ENCODE measurements at regions not wholly inside any gene's neighbourhood (a gene's known extent, or its start where the extent isn't known, plus 50 kb on each side); places are given as distances from the start of the nearest gene placed in this dataset.

DNA sequence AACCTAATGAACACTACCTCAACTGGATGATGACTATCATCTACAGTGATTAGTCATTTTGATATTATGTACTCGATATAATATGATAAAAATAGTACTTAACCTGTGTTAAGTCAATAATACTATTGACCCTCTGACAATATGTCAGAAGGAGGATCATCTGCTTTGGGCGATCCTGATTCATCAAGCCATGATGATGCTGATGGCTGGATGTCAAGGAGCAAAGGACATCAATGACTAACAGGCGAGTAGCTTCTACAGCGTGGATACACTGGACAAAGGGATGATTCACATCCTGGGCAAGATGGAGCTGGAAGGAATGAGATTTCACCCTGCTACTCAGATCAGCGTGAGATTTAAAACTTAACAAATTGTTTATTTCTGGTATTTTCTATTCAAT lies 94.4 kb upstream of the SKAP2 start:
- no peak for DNase-seq (ENCODE audit: low read depth in 1 of 2, low spot score in 1 of 2)
- H3K27ac ChIP-seq (replicated peaks), result no peak overlapping the region
- H3K27me3 ChIP-seq (ENCODE audit: insufficient read depth, poor library complexity, severe bottlenecking), result no peaks in the 10 kb centered on the region
- no peak overlapping the region for H3K4me3 ChIP-seq (replicated peaks; ENCODE audit: insufficient read depth, low read length)
- TF ChIP-seq GABPA (IDR thresholded peaks at IDR 0.05; ENCODE audit: low read depth), result no peak
- no peak for TF ChIP-seq SPI1 (IDR thresholded peaks at IDR 0.05; ENCODE audit: borderline replicate concordance, low read depth)
- TF ChIP-seq POLR2AphosphoS5 (IDR thresholded peaks at IDR 0.05; ENCODE audit: low read depth), result no peak
- TF ChIP-seq, protein P1, sequence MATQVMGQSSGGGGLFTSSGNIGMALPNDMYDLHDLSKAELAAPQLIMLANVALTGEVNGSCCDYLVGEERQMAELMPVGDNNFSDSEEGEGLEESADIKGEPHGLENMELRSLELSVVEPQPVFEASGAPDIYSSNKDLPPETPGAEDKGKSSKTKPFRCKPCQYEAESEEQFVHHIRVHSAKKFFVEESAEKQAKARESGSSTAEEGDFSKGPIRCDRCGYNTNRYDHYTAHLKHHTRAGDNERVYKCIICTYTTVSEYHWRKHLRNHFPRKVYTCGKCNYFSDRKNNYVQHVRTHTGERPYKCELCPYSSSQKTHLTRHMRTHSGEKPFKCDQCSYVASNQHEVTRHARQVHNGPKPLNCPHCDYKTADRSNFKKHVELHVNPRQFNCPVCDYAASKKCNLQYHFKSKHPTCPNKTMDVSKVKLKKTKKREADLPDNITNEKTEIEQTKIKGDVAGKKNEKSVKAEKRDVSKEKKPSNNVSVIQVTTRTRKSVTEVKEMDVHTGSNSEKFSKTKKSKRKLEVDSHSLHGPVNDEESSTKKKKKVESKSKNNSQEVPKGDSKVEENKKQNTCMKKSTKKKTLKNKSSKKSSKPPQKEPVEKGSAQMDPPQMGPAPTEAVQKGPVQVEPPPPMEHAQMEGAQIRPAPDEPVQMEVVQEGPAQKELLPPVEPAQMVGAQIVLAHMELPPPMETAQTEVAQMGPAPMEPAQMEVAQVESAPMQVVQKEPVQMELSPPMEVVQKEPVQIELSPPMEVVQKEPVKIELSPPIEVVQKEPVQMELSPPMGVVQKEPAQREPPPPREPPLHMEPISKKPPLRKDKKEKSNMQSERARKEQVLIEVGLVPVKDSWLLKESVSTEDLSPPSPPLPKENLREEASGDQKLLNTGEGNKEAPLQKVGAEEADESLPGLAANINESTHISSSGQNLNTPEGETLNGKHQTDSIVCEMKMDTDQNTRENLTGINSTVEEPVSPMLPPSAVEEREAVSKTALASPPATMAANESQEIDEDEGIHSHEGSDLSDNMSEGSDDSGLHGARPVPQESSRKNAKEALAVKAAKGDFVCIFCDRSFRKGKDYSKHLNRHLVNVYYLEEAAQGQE (IDR thresholded peaks at IDR 0.05; ENCODE audit: insufficient replicate concordance, low read depth), result no peak

DNA sequence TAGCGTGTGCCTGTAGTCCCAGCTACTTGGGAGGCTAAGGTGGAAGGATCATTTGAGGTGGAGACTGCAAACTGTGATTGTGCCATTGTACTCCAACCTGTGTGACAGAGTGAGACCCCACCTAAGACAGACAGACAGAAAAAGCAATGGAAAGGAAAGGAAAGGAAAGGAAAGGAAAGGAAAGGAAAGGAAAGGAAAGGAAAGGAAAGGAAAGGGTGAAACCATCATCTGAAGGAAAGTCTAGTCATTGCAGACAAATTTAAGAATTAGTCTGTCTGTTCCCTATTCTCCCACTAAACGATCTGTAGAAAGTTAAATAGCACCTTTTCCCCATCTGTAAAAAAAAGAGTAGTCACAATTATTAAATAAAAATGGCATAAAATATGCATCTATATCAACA lies 91.1 kb upstream of the SKAP2 start:
- H3K27ac ChIP-seq (replicated peaks), result no peak overlapping the region
- no peak for DNase-seq (ENCODE audit: low read depth in 1 of 2, low spot score in 1 of 2)
- TF ChIP-seq POLR2AphosphoS5 (IDR thresholded peaks at IDR 0.05; ENCODE audit: low read depth), result no peak
- TF ChIP-seq, protein P1 (IDR thresholded peaks at IDR 0.05; ENCODE audit: insufficient replicate concordance, low read depth), result no peak
- TF ChIP-seq, protein P2, sequence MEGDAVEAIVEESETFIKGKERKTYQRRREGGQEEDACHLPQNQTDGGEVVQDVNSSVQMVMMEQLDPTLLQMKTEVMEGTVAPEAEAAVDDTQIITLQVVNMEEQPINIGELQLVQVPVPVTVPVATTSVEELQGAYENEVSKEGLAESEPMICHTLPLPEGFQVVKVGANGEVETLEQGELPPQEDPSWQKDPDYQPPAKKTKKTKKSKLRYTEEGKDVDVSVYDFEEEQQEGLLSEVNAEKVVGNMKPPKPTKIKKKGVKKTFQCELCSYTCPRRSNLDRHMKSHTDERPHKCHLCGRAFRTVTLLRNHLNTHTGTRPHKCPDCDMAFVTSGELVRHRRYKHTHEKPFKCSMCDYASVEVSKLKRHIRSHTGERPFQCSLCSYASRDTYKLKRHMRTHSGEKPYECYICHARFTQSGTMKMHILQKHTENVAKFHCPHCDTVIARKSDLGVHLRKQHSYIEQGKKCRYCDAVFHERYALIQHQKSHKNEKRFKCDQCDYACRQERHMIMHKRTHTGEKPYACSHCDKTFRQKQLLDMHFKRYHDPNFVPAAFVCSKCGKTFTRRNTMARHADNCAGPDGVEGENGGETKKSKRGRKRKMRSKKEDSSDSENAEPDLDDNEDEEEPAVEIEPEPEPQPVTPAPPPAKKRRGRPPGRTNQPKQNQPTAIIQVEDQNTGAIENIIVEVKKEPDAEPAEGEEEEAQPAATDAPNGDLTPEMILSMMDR (IDR thresholded peaks at IDR 0.05; ENCODE audit: insufficient read depth, low read length), result no peak
- no peak for TF ChIP-seq SPI1 (IDR thresholded peaks at IDR 0.05; ENCODE audit: borderline replicate concordance, low read depth)
- no peak for TF ChIP-seq GABPA (IDR thresholded peaks at IDR 0.05; ENCODE audit: low read depth)
- H3K27me3 ChIP-seq (ENCODE audit: insufficient read depth, poor library complexity, severe bottlenecking), result no peaks in the 10 kb centered on the region
- H3K4me3 ChIP-seq (replicated peaks; ENCODE audit: insufficient read depth, low read length), result no peak overlapping the region

DNA sequence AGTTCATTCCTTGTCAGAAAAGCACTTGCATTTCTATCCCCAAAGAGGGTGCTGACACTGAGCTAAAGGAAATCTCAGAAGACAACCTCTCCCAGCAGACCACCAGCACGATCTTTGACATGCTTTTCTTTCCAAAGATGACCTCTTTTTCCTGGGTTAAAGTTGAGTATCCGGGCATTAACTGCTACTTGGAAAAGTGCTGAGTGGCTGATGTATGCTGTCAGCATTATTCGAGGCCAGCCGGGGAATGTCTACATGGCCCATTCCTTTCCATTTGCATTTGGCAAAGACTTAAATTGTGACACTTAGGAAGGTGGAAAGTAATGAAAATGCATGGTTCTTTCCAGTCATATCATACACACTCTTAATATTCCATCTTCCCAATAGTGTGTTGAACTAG lies 90.6 kb upstream of the SKAP2 start:
- no peak overlapping the region for H3K4me3 ChIP-seq (replicated peaks; ENCODE audit: insufficient read depth, low read length)
- H3K27ac ChIP-seq (replicated peaks), result no peak overlapping the region
- H3K27me3 ChIP-seq (ENCODE audit: insufficient read depth, poor library complexity, severe bottlenecking), result no peaks in the 10 kb centered on the region
- no peak for DNase-seq (ENCODE audit: low read depth in 1 of 2, low spot score in 1 of 2)
- TF ChIP-seq, protein P1 (IDR thresholded peaks at IDR 0.05; ENCODE audit: insufficient replicate concordance, low read depth), result no peak
- TF ChIP-seq GABPA (IDR thresholded peaks at IDR 0.05; ENCODE audit: low read depth) (no peak), POLR2AphosphoS5 (IDR thresholded peaks at IDR 0.05; ENCODE audit: low read depth) (no peak), SPI1 (IDR thresholded peaks at IDR 0.05; ENCODE audit: borderline replicate concordance, low read depth) (no peak)
- TF ChIP-seq, protein P2 (IDR thresholded peaks at IDR 0.05; ENCODE audit: insufficient read depth, low read length), result no peak

All from HL-60 (cell line).